IMR-90 (cell line): ENCODE measurements at regions not wholly inside any gene's neighbourhood (a gene's known extent, or its start where the extent isn't known, plus 50 kb on each side); places are given as distances from the start of the nearest gene placed in this dataset.

Experiments used
- ATAC-seq: fragments of 200-7000 bp; cut with Tn5 transposase; 2 replicates; pipeline ENCODE4 v1.9.1; 2020; ENCODE audit warnings: low read depth, mild to moderate bottlenecking, moderate library complexity
- BruUV-seq: library from RNA; stranded (reverse); fragments of 400-500 nt; replicated peaks from 2 replicates; lab custom pipeline; 2021; lab: Mats Ljungman, UMichigan
- CTCF ChIA-PET: fragments of 300-600 bp; formaldehyde crosslinking; extraction: SDS; loops from one replicate; lab custom pipeline; 2021; ENCODE audit warnings: antibody characterized with exemption; lab: Yijun Ruan, JAX
- POLR2A ChIA-PET: fragments of 300-600 bp; sonication (Branson Sonifier 250); formaldehyde crosslinking; loops from one replicate; lab custom pipeline; 2022; ENCODE audit warnings: antibody characterized with exemption; ENCODE audit not compliant: unreplicated experiment; lab: Charles Lee
- DNase-seq: peaks from one replicate; pipeline ENCODE4 v3.0.0; 2013
- H2AFZ ChIP-seq: replicated peaks from 2 replicates; pipeline ENCODE3; 2013; ENCODE audit warnings: low read length, mild to moderate bottlenecking; ENCODE audit not compliant: poor library complexity
- H2AK5ac ChIP-seq: 2 replicates; pipeline ENCODE4 v1.6.1; 2013; ENCODE audit warnings: low read depth, low read length, inconsistent platforms
- H2AK9ac ChIP-seq: replicated peaks from 2 replicates; pipeline ENCODE3; 2013; ENCODE audit warnings: mild to moderate bottlenecking, low read depth, low read length, moderate library complexity; ENCODE audit not compliant: poor library complexity
- H2BK120ac ChIP-seq: 2 replicates; pipeline ENCODE4 v1.6.1; 2013; ENCODE audit warnings: low read depth, low read length, inconsistent platforms
- H2BK15ac ChIP-seq: 3 replicates; pipeline ENCODE4 v1.6.1; 2013; ENCODE audit warnings: low read depth, low read length, inconsistent platforms
- H2BK20ac ChIP-seq: 2 replicates; pipeline ENCODE4 v1.6.1; 2013; ENCODE audit warnings: low read depth, mild to moderate bottlenecking, inconsistent platforms, low read length, moderate library complexity
- H2BK5ac ChIP-seq: 2 replicates; pipeline ENCODE4 v1.6.1; 2013; ENCODE audit warnings: mild to moderate bottlenecking, low read depth, low read length, inconsistent platforms; ENCODE audit not compliant: poor library complexity, severe bottlenecking
- H3K14ac ChIP-seq: replicated peaks from 2 replicates; pipeline ENCODE4 v1.6.1; 2013; ENCODE audit warnings: low read depth, low read length, inconsistent platforms
- H3K18ac ChIP-seq: 2 replicates; pipeline ENCODE4 v1.6.1; 2013; ENCODE audit warnings: low read depth, low read length, control low read depth
- H3K23ac ChIP-seq: 2 replicates; pipeline ENCODE4 v1.6.1; 2013; ENCODE audit warnings: low read depth, low read length, inconsistent platforms
- H3K27ac ChIP-seq: 2 replicates; pipeline ENCODE4 v1.5.1; 2013; ENCODE audit warnings: mild to moderate bottlenecking, control low read depth, low read length; ENCODE audit not compliant: insufficient read depth
- H3K27me3 ChIP-seq: 2 replicates; pipeline ENCODE4 v1.6.1; 2013; ENCODE audit warnings: low read length; ENCODE audit not compliant: control insufficient read depth, insufficient read depth
- H3K36me3 ChIP-seq: 2 replicates; pipeline ENCODE4 v1.6.1; 2013; ENCODE audit warnings: low read length, mixed read lengths; ENCODE audit not compliant: control insufficient read depth, insufficient read depth
- H3K4ac ChIP-seq: 2 replicates; pipeline ENCODE4 v1.6.1; 2013; ENCODE audit warnings: low read depth, low read length, inconsistent platforms
- H3K4me1 ChIP-seq: 2 replicates; pipeline ENCODE4 v1.6.1; 2013; ENCODE audit warnings: low read length, mixed read lengths; ENCODE audit not compliant: control insufficient read depth, insufficient read depth
- H3K4me2 ChIP-seq: 2 replicates; pipeline ENCODE4 v1.6.1; 2013; ENCODE audit warnings: low read depth, mild to moderate bottlenecking, control low read depth, low read length, moderate library complexity
- H3K4me3 ChIP-seq: 2 replicates; pipeline ENCODE4 v1.5.1; 2013; ENCODE audit warnings: low read depth, mild to moderate bottlenecking, control low read depth, low read length, moderate library complexity; ENCODE audit not compliant: insufficient read depth
- H3K56ac ChIP-seq: 2 replicates; pipeline ENCODE4 v1.6.1; 2013; ENCODE audit warnings: low read length, inconsistent platforms; ENCODE audit not compliant: insufficient read depth; ENCODE audit errors: extremely low read depth
- H3K79me1 ChIP-seq, 2 experiments: 2 replicates each; pipeline ENCODE4 v1.6.1; 2013; ENCODE audit warnings: low read length in 2 of 2, inconsistent platforms in 1 of 2, low read depth in 1 of 2
- H3K9ac ChIP-seq: 2 replicates; pipeline ENCODE4 v1.6.1; 2013; ENCODE audit warnings: low read depth, low read length, control low read depth
- H3K9me1 ChIP-seq: 2 replicates; pipeline ENCODE4 v1.6.1; 2013; ENCODE audit warnings: low read length, inconsistent platforms; ENCODE audit not compliant: insufficient read depth
- H3K9me3 ChIP-seq: 2 replicates; pipeline ENCODE4 v1.6.1; 2013; ENCODE audit warnings: low read length; ENCODE audit not compliant: control insufficient read depth, insufficient read depth
- H4K20me1 ChIP-seq: 2 replicates; pipeline ENCODE4 v1.6.1; 2013; ENCODE audit warnings: low read length, inconsistent platforms; ENCODE audit not compliant: insufficient read depth
- H4K5ac ChIP-seq: 2 replicates; pipeline ENCODE4 v1.6.1; 2013; ENCODE audit warnings: mild to moderate bottlenecking, low read depth, low read length, control low read depth
- H4K8ac ChIP-seq, 2 experiments: 2 replicates each; pipeline ENCODE4 v1.6.1; 2013; ENCODE audit warnings: low read depth in 2 of 2, low read length in 2 of 2, control low read depth in 1 of 2, inconsistent platforms in 1 of 2
- H4K91ac ChIP-seq: 2 replicates; pipeline ENCODE4 v1.6.1; 2013; ENCODE audit warnings: low read depth, low read length, inconsistent platforms; ENCODE audit not compliant: insufficient read depth
- BHLHE40 ChIP-seq: fragments of 150-350 bp; IDR thresholded peaks from 2 replicates; pipeline ENCODE4 v1.6.1; 2016; ENCODE audit warnings: mild to moderate bottlenecking, low read depth, low read length
- CEBPB ChIP-seq: IDR thresholded peaks from 2 replicates; pipeline ENCODE4 v1.6.1; 2012; ENCODE audit warnings: low read depth, low read length, improper control_type of control experiment
- CHD1 ChIP-seq: IDR thresholded peaks from 2 replicates; pipeline ENCODE4 v1.6.1; 2012; ENCODE audit warnings: low read depth, low read length, improper control_type of control experiment
- FOS ChIP-seq: fragments of 150-350 bp; IDR thresholded peaks from 2 replicates; pipeline ENCODE4 v1.6.1; 2016; ENCODE audit warnings: low read depth, low read length
- MAFK ChIP-seq: IDR thresholded peaks from 2 replicates; pipeline ENCODE4 v1.6.1; 2012; ENCODE audit warnings: low read depth, low read length, improper control_type of control experiment
- MAZ ChIP-seq: IDR thresholded peaks from 2 replicates; pipeline ENCODE4 v1.6.1; 2012; ENCODE audit warnings: low read depth, mild to moderate bottlenecking, low read length, improper control_type of control experiment, moderate library complexity, borderline replicate concordance
- MXI1 ChIP-seq: IDR thresholded peaks from 2 replicates; pipeline ENCODE4 v1.6.1; 2012; ENCODE audit warnings: low read depth, mild to moderate bottlenecking, low read length, moderate library complexity, borderline replicate concordance
- NFE2L2 ChIP-seq: fragments of 150-350 bp; IDR thresholded peaks from 2 replicates; pipeline ENCODE4 v1.6.1; 2016; ENCODE audit warnings: low read depth, mild to moderate bottlenecking, low read length
- POLR2A ChIP-seq: IDR thresholded peaks from 2 replicates; pipeline ENCODE4 v1.6.1; 2012; ENCODE audit warnings: mild to moderate bottlenecking, low read depth, low read length
- RAD21 ChIP-seq: IDR thresholded peaks from 2 replicates; pipeline ENCODE4 v1.6.1; 2012; ENCODE audit warnings: low read length, improper control_type of control experiment
- RCOR1 ChIP-seq: IDR thresholded peaks from 2 replicates; pipeline ENCODE4 v1.6.1; 2012; ENCODE audit warnings: mild to moderate bottlenecking, low read length, improper control_type of control experiment; ENCODE audit not compliant: insufficient replicate concordance
- RFX5 ChIP-seq: IDR thresholded peaks from 2 replicates; pipeline ENCODE4 v1.8.0; 2012; ENCODE audit warnings: low read depth, mild to moderate bottlenecking, low read length, moderate library complexity
- SMC3 ChIP-seq: fragments of 150-350 bp; IDR thresholded peaks from 2 replicates; pipeline ENCODE4 v1.6.1; 2016; ENCODE audit warnings: low read depth, mild to moderate bottlenecking, antibody characterized with exemption, low read length, moderate library complexity
- WGBS, 2 experiments: methylation state at CpG; one replicate each; pipeline versions ENCODE4 v1.1.5 to v1.1.7; 2013; ENCODE audit warnings: missing lambda C conversion rate in 2 of 2; ENCODE audit not compliant: insufficient read length in 1 of 2; ENCODE audit errors: extremely low coverage in 2 of 2; 5-methylcytosine and 5-hydroxymethylcytosine counted together
- dilution Hi-C: fragments of 300-500 bp; cut with HindIII; formaldehyde crosslinking; loops from one replicate; pipeline ENCODE4 v1.14.3; 2018; ENCODE audit warnings: low sequenced_read_pairs; ENCODE audit not compliant: unreplicated experiment
- in situ Hi-C: fragments of 300-500 bp; cut with MboI; formaldehyde crosslinking; loops from 3 replicates; pipeline ENCODE4 v1.14.3; 2019; ENCODE audit warnings: low sequenced_read_pairs, inconsistent platforms, mixed read lengths
- intact Hi-C: fragments of 100-400 bp; cut with micrococcal nuclease; formaldehyde crosslinking; loops from 2 replicates; pipeline ENCODE4 v1.10.0; 2022
- TF ChIP-seq, protein P1 (sequence below): conservative IDR thresholded peaks from 2 replicates; pipeline ENCODE4 v1.5.1; 2012; ENCODE audit warnings: mild to moderate bottlenecking, low read depth, low read length, improper control_type of control experiment
- TF ChIP-seq, protein P2 (sequence below): fragments of 150-350 bp; IDR thresholded peaks from 2 replicates; pipeline ENCODE4 v1.6.1; 2017; ENCODE audit warnings: mild to moderate bottlenecking, antibody characterized with exemption, low read length, low read depth
- TF ChIP-seq, protein P3 (sequence below): fragments of 150-350 bp; IDR thresholded peaks from 2 replicates; pipeline ENCODE4 v1.6.1; 2016; ENCODE audit warnings: low read depth, mild to moderate bottlenecking, low read length, moderate library complexity, borderline replicate concordance

DNA sequence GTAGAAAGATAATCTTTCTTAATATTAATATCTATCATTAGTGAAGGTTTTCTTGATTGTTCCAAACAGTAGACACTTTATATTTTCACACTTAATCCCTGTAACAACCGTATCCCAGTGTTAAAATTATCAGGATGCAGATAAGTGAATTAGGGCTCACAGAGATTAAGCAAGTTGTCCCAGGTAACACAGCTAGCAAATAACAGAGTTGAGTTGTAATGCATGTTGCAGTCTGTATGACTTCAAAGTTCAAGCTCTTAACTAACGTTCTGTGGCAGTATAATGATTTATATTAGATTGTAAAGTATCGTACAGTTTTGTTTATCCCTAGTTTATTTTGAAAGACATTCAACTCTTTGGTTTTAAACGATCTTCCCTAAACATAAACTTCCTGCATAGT is 517.5 kb downstream of the TFAP2B start:
- ChIA-PET CTCF (no interaction called here), POLR2A (no interaction called here)
- Histone ChIP-seq H4K20me1 (no peaks in the 10 kb centered on the region), H2AFZ (no peak overlapping the region), H2BK20ac (no peak overlapping the region), H3K4ac (no peak overlapping the region), H3K9ac (no peak overlapping the region), H3K23ac (no peak overlapping the region), H3K18ac (no peak overlapping the region), H2BK15ac (no peak overlapping the region), H3K9me1 (no peaks in the 10 kb centered on the region), H2BK120ac (no peak overlapping the region), H3K4me3 (no peak overlapping the region), H2BK5ac (no peak overlapping the region), H3K79me1 (no peaks in the 10 kb centered on the region), H2AK5ac (no peak overlapping the region), H3K14ac (no peak overlapping the region), H3K4me2 (no peak overlapping the region), H3K9me3 (peaks cover 4% of the 10 kb centered on the region; the same call in 1 of the 2 replicates), H3K36me3 (no peaks in the 10 kb centered on the region), H2AK9ac (no peak overlapping the region), H3K4me1 (no peaks in the 10 kb centered on the region), H3K56ac (no peak overlapping the region), H4K5ac (no peak overlapping the region), H4K8ac (no peak overlapping the region), H3K27ac (no peak overlapping the region), H4K91ac (no peak overlapping the region), H3K27me3 (no peaks in the 10 kb centered on the region)
- no TSS peak for BruUV-seq
- dilution Hi-C loops (no loop called here), in situ Hi-C loops (no loop called here), intact Hi-C loops (no loop called here)
- no peak for ATAC-seq
- WGBS, 2 experiments: no CpG with 5 or more reads among the region's 4 CpGs
- DNase-seq: no peak
- TF ChIP-seq SMC3 (no peak), CEBPB (no peak), BHLHE40 (no peak), RAD21 (no peak), CHD1 (no peak), RFX5 (no peak), POLR2A (no peak), FOS (no peak), MAFK (no peak), RCOR1 (no peak), MAZ (no peak), NFE2L2 (no peak), MXI1 (no peak)
- TF ChIP-seq, protein P1, sequence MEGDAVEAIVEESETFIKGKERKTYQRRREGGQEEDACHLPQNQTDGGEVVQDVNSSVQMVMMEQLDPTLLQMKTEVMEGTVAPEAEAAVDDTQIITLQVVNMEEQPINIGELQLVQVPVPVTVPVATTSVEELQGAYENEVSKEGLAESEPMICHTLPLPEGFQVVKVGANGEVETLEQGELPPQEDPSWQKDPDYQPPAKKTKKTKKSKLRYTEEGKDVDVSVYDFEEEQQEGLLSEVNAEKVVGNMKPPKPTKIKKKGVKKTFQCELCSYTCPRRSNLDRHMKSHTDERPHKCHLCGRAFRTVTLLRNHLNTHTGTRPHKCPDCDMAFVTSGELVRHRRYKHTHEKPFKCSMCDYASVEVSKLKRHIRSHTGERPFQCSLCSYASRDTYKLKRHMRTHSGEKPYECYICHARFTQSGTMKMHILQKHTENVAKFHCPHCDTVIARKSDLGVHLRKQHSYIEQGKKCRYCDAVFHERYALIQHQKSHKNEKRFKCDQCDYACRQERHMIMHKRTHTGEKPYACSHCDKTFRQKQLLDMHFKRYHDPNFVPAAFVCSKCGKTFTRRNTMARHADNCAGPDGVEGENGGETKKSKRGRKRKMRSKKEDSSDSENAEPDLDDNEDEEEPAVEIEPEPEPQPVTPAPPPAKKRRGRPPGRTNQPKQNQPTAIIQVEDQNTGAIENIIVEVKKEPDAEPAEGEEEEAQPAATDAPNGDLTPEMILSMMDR: no peak
- TF ChIP-seq, protein P2, sequence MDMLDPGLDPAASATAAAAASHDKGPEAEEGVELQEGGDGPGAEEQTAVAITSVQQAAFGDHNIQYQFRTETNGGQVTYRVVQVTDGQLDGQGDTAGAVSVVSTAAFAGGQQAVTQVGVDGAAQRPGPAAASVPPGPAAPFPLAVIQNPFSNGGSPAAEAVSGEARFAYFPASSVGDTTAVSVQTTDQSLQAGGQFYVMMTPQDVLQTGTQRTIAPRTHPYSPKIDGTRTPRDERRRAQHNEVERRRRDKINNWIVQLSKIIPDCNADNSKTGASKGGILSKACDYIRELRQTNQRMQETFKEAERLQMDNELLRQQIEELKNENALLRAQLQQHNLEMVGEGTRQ: no peak
- TF ChIP-seq, protein P3, sequence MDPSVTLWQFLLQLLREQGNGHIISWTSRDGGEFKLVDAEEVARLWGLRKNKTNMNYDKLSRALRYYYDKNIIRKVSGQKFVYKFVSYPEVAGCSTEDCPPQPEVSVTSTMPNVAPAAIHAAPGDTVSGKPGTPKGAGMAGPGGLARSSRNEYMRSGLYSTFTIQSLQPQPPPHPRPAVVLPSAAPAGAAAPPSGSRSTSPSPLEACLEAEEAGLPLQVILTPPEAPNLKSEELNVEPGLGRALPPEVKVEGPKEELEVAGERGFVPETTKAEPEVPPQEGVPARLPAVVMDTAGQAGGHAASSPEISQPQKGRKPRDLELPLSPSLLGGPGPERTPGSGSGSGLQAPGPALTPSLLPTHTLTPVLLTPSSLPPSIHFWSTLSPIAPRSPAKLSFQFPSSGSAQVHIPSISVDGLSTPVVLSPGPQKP: no peak
